ENCODE measurements at regions not wholly inside any gene's neighbourhood (a gene's known extent, or its start where the extent isn't known, plus 50 kb on each side); places are given as distances from the start of the nearest gene placed in this dataset.

DNA sequence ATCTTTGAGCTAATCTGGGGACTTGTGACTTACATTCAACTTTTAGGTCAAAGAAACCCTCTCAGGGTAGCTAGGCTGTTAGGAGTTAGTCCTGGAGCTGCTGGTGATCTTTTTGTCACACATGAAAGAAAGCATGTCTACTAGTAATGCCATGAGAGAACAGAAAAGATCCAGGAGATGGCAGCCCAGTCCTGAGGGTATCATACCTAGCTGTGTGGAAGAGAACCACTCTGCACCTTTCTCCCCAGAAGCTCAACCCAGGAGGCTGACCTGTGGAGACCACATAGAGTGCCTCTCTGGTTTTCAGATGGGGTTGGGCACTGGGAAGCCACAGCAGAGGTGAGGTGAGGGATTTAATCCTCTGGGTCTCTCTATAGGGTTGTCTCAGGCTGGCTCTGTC is 460.2 kb upstream of the UBE2E3 start:
- TF ChIP-seq, protein P1, sequence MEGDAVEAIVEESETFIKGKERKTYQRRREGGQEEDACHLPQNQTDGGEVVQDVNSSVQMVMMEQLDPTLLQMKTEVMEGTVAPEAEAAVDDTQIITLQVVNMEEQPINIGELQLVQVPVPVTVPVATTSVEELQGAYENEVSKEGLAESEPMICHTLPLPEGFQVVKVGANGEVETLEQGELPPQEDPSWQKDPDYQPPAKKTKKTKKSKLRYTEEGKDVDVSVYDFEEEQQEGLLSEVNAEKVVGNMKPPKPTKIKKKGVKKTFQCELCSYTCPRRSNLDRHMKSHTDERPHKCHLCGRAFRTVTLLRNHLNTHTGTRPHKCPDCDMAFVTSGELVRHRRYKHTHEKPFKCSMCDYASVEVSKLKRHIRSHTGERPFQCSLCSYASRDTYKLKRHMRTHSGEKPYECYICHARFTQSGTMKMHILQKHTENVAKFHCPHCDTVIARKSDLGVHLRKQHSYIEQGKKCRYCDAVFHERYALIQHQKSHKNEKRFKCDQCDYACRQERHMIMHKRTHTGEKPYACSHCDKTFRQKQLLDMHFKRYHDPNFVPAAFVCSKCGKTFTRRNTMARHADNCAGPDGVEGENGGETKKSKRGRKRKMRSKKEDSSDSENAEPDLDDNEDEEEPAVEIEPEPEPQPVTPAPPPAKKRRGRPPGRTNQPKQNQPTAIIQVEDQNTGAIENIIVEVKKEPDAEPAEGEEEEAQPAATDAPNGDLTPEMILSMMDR (conservative IDR thresholded peaks at IDR 0.05; ENCODE audit: low read depth, low read length), result 0 out of 2 replicates have a peak, but pooled peaks have one; percentile 16
- TF ChIP-seq RAD21 (IDR thresholded peaks at IDR 0.05; ENCODE audit: low read length) (peak; percentile 37), POLR2A (IDR thresholded peaks at IDR 0.05; ENCODE audit: low read depth, low read length) (no peak), RCOR1 (IDR thresholded peaks at IDR 0.05; ENCODE audit: insufficient replicate concordance, low read length) (no peak)
- TF ChIP-seq, protein P2, sequence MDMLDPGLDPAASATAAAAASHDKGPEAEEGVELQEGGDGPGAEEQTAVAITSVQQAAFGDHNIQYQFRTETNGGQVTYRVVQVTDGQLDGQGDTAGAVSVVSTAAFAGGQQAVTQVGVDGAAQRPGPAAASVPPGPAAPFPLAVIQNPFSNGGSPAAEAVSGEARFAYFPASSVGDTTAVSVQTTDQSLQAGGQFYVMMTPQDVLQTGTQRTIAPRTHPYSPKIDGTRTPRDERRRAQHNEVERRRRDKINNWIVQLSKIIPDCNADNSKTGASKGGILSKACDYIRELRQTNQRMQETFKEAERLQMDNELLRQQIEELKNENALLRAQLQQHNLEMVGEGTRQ (IDR thresholded peaks at IDR 0.05; ENCODE audit: low read depth, low read length), result no peak
